Sigmoid colon (tissue), 4 donors: ENCODE measurements at regions not wholly inside any gene's neighbourhood (a gene's known extent, or its start where the extent isn't known, plus 50 kb on each side); places are given as distances from the start of the nearest gene placed in this dataset.

ENCODE experiments used
- CTCF ChIP-seq, 4 experiments: fragments of 450-650 bp in 3 of 4; fragments of 200-600 bp in 1 of 4; IDR thresholded peaks; one replicate each; pipeline ENCODE4 v1.5.1; 2016 to 2019; ENCODE audit warnings: antibody characterized with exemption in 4 of 4, mild to moderate bottlenecking in 3 of 4, moderate library complexity in 2 of 4
- POLR2A ChIP-seq, 2 donors: fragments of 450-650 bp; IDR thresholded peaks; one replicate each; pipeline ENCODE4 v1.6.1; 2016; ENCODE audit warnings: antibody characterized with exemption in 2 of 2, mild to moderate bottlenecking in 2 of 2, moderate library complexity in 2 of 2
- POLR2AphosphoS5 ChIP-seq, 4 donors: sonication (generic); formaldehyde crosslinking; IDR thresholded peaks; one replicate each; pipeline ENCODE4 v1.6.1; 2017; ENCODE audit warnings: antibody characterized with exemption in 4 of 4

GRCh38 chr19:31648347-31648746 lies 299.1 kb upstream of the TSHZ3 start:
- no peak for TF ChIP-seq CTCF (IDR thresholded peaks at IDR 0.05)
- no peak for TF ChIP-seq POLR2AphosphoS5 (IDR thresholded peaks at IDR 0.05)
- TF ChIP-seq POLR2A (IDR thresholded peaks at IDR 0.05): no peak
